Endothelial cell of umbilical vein (primary cell): ENCODE measurements at regions not wholly inside any gene's neighbourhood (a gene's known extent, or its start where the extent isn't known, plus 50 kb on each side); places are given as distances from the start of the nearest gene placed in this dataset.

Experiments
- JUN ChIP-seq: IDR thresholded peaks from 2 replicates; pipeline ENCODE4 v1.6.1; 2011; ENCODE audit warnings: borderline replicate concordance, low read depth; ENCODE audit not compliant: insufficient read length, insufficient read depth
- MYC ChIP-seq: IDR thresholded peaks from one replicate; pipeline ENCODE4 v1.6.1; 2011; ENCODE audit warnings: mild to moderate bottlenecking, low read depth, low read length
- POLR2A ChIP-seq: IDR thresholded peaks from 2 replicates; pipeline ENCODE4 v1.6.1; 2012; ENCODE audit warnings: low read depth, mild to moderate bottlenecking, control low read depth, low read length
- TF ChIP-seq, protein P1 (sequence below): IDR thresholded peaks from 2 replicates; pipeline ENCODE4 v1.6.1; 2011; ENCODE audit not compliant: insufficient read depth, insufficient read length
- TF ChIP-seq, protein P2 (sequence below), 2 donors: IDR thresholded peaks; 1 replicate in 1 of 2; 2 replicates in 1 of 2; pipeline ENCODE4 v1.5.1; 2011; ENCODE audit warnings: low read length in 2 of 2, mild to moderate bottlenecking in 2 of 2, moderate library complexity in 2 of 2, control low read depth in 1 of 2, inconsistent platforms in 1 of 2, low read depth in 1 of 2; ENCODE audit not compliant: insufficient read depth in 1 of 2; ENCODE audit errors: extremely low read depth in 1 of 2

DNA sequence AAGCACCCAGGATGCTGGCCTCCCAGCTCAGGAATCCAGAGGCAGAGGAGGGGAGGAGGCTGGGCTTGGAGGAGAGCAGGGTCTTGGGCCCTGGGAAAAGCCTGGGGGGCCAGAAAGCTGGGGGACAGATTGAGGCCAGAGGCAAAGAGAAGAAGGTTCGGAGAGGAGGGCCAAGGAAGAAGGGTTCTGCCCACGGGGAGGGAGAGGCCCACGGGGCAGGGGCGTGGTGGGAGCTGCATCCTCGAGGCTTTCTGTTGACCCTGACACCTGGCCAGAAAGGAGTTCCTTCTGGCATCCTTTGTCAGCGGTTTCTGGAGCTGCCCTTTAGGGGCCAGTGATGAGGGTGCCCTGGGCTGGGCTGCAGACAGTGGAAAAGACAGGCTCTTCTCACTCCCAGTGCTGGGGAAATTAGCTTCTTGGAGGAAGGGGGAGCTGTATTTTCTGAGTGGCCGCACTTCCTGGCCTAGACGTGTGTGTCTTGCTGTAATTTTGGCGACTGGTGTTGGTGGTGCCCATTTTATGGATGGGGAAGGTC is 308.7 kb downstream of the SEC14L1 start:
- TF ChIP-seq, protein P1, sequence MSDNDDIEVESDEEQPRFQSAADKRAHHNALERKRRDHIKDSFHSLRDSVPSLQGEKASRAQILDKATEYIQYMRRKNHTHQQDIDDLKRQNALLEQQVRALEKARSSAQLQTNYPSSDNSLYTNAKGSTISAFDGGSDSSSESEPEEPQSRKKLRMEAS, result no peak
- TF ChIP-seq MYC (no peak), POLR2A (no peak), JUN (no peak)
- TF ChIP-seq, protein P2, sequence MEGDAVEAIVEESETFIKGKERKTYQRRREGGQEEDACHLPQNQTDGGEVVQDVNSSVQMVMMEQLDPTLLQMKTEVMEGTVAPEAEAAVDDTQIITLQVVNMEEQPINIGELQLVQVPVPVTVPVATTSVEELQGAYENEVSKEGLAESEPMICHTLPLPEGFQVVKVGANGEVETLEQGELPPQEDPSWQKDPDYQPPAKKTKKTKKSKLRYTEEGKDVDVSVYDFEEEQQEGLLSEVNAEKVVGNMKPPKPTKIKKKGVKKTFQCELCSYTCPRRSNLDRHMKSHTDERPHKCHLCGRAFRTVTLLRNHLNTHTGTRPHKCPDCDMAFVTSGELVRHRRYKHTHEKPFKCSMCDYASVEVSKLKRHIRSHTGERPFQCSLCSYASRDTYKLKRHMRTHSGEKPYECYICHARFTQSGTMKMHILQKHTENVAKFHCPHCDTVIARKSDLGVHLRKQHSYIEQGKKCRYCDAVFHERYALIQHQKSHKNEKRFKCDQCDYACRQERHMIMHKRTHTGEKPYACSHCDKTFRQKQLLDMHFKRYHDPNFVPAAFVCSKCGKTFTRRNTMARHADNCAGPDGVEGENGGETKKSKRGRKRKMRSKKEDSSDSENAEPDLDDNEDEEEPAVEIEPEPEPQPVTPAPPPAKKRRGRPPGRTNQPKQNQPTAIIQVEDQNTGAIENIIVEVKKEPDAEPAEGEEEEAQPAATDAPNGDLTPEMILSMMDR (IDR thresholded peaks at IDR 0.05; ENCODE audit: extremely low read depth in 1 of 2, insufficient read depth in 1 of 2, low read depth in 1 of 2, low read length in 2 of 2), result no peak
